Adipocyte (in vitro differentiated cells): ENCODE measurements at regions not wholly inside any gene's neighbourhood (a gene's known extent, or its start where the extent isn't known, plus 50 kb on each side); places are given as distances from the start of the nearest gene placed in this dataset.
"Not testable (repeated sequence)": the region's sequence is repeated elsewhere in the genome, so short reads cannot be mapped to it uniquely, and the experiment has no call there.

Source experiments
- DNase-seq: peaks from one replicate; pipeline ENCODE4 v3.0.0-alpha.2; 2015; ENCODE audit warnings: low read depth
- H3K27me3 ChIP-seq: replicated peaks from 2 replicates; pipeline ENCODE4 v1.7.0; 2013; ENCODE audit warnings: mild to moderate bottlenecking, low read length, moderate library complexity; ENCODE audit not compliant: control insufficient read depth, insufficient read depth
- H3K36me3 ChIP-seq: 2 replicates; pipeline ENCODE4 v1.7.0; 2013; ENCODE audit warnings: low read length, mild to moderate bottlenecking, moderate library complexity; ENCODE audit not compliant: control insufficient read depth, insufficient read depth, severe bottlenecking
- H3K4me1 ChIP-seq: 2 replicates; pipeline ENCODE4 v1.7.0; 2013; ENCODE audit warnings: mild to moderate bottlenecking, low read length, moderate library complexity; ENCODE audit not compliant: control insufficient read depth, insufficient read depth
- H3K4me3 ChIP-seq: 2 replicates; pipeline ENCODE4 v1.7.0; 2013; ENCODE audit warnings: mild to moderate bottlenecking, low read length, moderate library complexity
- H3K9ac ChIP-seq: 2 replicates; pipeline ENCODE4 v1.7.0; 2013; ENCODE audit warnings: mild to moderate bottlenecking, low read length, moderate library complexity
- H3K9me3 ChIP-seq: 2 replicates; pipeline ENCODE4 v1.7.0; 2013; ENCODE audit warnings: mild to moderate bottlenecking, low read length, moderate library complexity; ENCODE audit not compliant: control insufficient read depth

DNA sequence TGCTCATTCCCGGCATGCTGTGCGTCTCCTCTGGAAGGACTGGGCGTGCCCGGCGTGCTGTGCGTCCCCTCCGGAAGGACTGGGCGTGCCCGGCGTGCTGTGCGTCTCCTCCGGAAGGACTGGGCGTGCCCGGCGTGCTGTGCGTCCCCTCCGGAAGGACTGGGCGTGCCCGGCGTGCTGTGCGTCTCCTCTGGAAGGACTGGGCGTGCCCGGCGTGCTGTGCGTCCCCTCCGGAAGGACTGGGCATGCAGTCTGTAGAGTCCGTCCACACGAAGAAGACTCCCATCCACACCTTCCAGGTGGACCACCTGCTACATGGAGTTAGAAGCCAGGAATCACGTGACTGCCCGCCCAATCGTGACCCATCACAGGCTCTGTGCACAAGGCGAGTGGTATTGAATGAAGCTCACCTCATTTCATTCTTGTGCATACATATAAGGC, 577.7 kb upstream of the ADARB2 start:
- H3K4me1 ChIP-seq, H3K9me3 ChIP-seq: not testable (repeated sequence)

GRCh38 chr10:2306081-2306480, 568.8 kb upstream of the ADARB2 start:
- no peaks in the 10 kb centered on the region for H3K4me1 ChIP-seq
- no peak for DNase-seq
- H3K9ac ChIP-seq: no peak overlapping the region
- H3K27me3 ChIP-seq: no peaks in the 10 kb centered on the region
- no peaks in the 10 kb centered on the region for H3K36me3 ChIP-seq
- no peak overlapping the region for H3K4me3 ChIP-seq
- H3K9me3 ChIP-seq: no peaks in the 10 kb centered on the region

More for the DNA sequence above, 577.7 kb upstream of the ADARB2 start:
- DNase-seq, H3K27me3 ChIP-seq, H3K4me3 ChIP-seq, H3K36me3 ChIP-seq, H3K9ac ChIP-seq: not testable (repeated sequence)

DNA sequence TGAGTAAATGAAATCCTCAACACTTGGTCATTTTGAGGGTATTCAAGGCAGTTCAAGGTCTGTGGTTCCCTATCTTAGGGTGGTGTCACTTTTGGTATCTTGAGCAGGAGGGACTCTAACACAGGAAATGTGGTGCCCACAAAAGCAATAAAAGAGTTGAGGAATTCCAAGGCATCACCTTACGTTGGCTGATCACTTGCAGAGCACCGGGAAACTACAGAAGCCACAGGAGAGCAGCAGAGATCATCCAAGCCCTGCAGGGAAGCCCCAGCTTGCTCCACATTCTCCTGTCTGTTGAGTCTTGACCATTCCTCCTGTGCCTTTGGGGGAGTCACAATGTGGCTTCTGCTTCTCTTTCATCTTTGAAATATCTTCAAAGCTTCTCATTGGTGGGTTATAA, 565.8 kb upstream of the ADARB2 start:
- Histone ChIP-seq H3K9ac (no peak overlapping the region), H3K9me3 (no peaks in the 10 kb centered on the region), H3K4me1 (no peaks in the 10 kb centered on the region), H3K36me3 (no peaks in the 10 kb centered on the region), H3K27me3 (no peaks in the 10 kb centered on the region), H3K4me3 (no peak overlapping the region)
- no peak for DNase-seq

DNA sequence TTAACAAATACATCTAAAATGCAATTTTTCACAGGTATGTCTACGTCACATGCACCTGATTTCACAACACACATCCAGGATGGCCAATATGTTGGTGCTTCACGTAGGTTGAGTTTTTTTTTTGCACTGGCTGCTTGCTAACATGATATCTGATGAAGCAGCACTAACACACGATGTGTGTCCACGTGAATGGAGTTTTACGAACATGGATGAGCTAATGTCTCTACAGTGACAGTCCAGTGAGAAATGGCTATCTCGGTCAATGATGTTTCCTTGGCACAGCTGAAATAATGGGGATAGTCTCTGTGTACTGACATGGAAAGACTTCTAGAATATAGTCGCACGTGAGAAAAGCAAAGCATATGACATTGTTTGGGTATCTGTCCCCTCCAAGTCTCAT, 563.9 kb upstream of the ADARB2 start:
- no peak for DNase-seq
- no peak overlapping the region for H3K9ac ChIP-seq
- H3K36me3 ChIP-seq: no peaks in the 10 kb centered on the region
- H3K27me3 ChIP-seq: no peaks in the 10 kb centered on the region
- H3K4me3 ChIP-seq: no peak overlapping the region
- no peaks in the 10 kb centered on the region for H3K4me1 ChIP-seq
- no peaks in the 10 kb centered on the region for H3K9me3 ChIP-seq

GRCh38 chr10:2300231-2300630, 562.9 kb upstream of the ADARB2 start:
- Histone ChIP-seq H3K27me3 (no peaks in the 10 kb centered on the region), H3K36me3 (no peaks in the 10 kb centered on the region), H3K4me1 (no peaks in the 10 kb centered on the region), H3K9me3 (no peaks in the 10 kb centered on the region), H3K9ac (no peak overlapping the region), H3K4me3 (no peak overlapping the region)
- DNase-seq: no peak

GRCh38 chr10:2296179-2296891, 559.0 kb upstream of the ADARB2 start:
- Histone ChIP-seq H3K9ac (no peak overlapping the region), H3K36me3 (no peaks in the 10 kb centered on the region), H3K27me3 (no peaks in the 10 kb centered on the region), H3K9me3 (no peaks in the 10 kb centered on the region), H3K4me3 (no peak overlapping the region), H3K4me1 (no peaks in the 10 kb centered on the region)
- no peak for DNase-seq

GRCh38 chr10:2294739-2295138, 557.4 kb upstream of the ADARB2 start:
- no peaks in the 10 kb centered on the region for H3K9me3 ChIP-seq
- H3K9ac ChIP-seq: no peak overlapping the region
- no peaks in the 10 kb centered on the region for H3K27me3 ChIP-seq
- H3K36me3 ChIP-seq: no peaks in the 10 kb centered on the region
- H3K4me1 ChIP-seq: no peaks in the 10 kb centered on the region
- no peak for DNase-seq
- no peak overlapping the region for H3K4me3 ChIP-seq

GRCh38 chr10:2284071-2284470, 546.7 kb upstream of the ADARB2 start:
- no peak overlapping the region for H3K9ac ChIP-seq
- no peak for DNase-seq
- no peak overlapping the region for H3K4me3 ChIP-seq
- no peaks in the 10 kb centered on the region for H3K9me3 ChIP-seq
- H3K27me3 ChIP-seq: no peaks in the 10 kb centered on the region
- no peaks in the 10 kb centered on the region for H3K4me1 ChIP-seq
- H3K36me3 ChIP-seq: no peaks in the 10 kb centered on the region

- Histone ChIP-seq H3K9ac (no peak overlapping the region), H3K4me1 (no peaks in the 10 kb centered on the region), H3K36me3 (no peaks in the 10 kb centered on the region), H3K9me3 (no peaks in the 10 kb centered on the region), H3K4me3 (no peak overlapping the region), H3K27me3 (no peaks in the 10 kb centered on the region)
- no peak for DNase-seq
Measured at GRCh38 chr10:2282202-2282601, 544.9 kb upstream of the ADARB2 start.

- no peak overlapping the region for H3K4me3 ChIP-seq
- H3K36me3 ChIP-seq: no peaks in the 10 kb centered on the region
- no peak for DNase-seq
- H3K9me3 ChIP-seq: no peaks in the 10 kb centered on the region
- no peaks in the 10 kb centered on the region for H3K4me1 ChIP-seq
- no peaks in the 10 kb centered on the region for H3K27me3 ChIP-seq
- no peak overlapping the region for H3K9ac ChIP-seq
Measured at GRCh38 chr10:2280713-2281300, 543.5 kb upstream of the ADARB2 start.

DNA sequence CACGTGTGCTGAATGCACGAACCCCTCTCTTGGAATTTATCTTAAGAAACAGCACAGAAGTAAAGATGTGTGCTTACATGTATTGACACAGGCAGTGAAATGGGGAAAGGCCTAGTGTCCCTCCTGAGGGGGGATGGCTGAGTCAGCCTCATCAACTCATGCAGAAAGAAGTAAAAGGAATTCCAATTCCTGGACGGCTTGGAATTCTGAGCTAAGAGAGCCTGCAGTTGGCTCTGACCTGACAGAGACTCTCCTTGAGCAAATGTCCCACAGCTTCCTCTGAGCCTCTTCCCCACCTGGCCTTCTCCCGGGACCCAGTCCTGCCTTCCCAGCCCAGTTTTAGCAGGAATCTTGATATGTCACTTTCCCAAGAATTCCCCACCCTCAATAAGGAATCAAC, 542.4 kb upstream of the ADARB2 start:
- H3K36me3 ChIP-seq: no peaks in the 10 kb centered on the region
- no peaks in the 10 kb centered on the region for H3K9me3 ChIP-seq
- no peak for DNase-seq
- no peaks in the 10 kb centered on the region for H3K27me3 ChIP-seq
- no peak overlapping the region for H3K9ac ChIP-seq
- no peaks in the 10 kb centered on the region for H3K4me1 ChIP-seq
- H3K4me3 ChIP-seq: no peak overlapping the region

GRCh38 chr10:2278363-2278762, 541.0 kb upstream of the ADARB2 start:
- Histone ChIP-seq H3K27me3 (no peaks in the 10 kb centered on the region), H3K36me3 (no peaks in the 10 kb centered on the region), H3K9ac (no peak overlapping the region), H3K4me3 (no peak overlapping the region), H3K9me3 (peaks cover 7% of the 10 kb centered on the region), H3K4me1 (no peaks in the 10 kb centered on the region)
- no peak for DNase-seq
